A549 (cell line): ENCODE measurements at regions not wholly inside any gene's neighbourhood (a gene's known extent, or its start where the extent isn't known, plus 50 kb on each side); places are given as distances from the start of the nearest gene placed in this dataset.
"Not testable (repeated sequence)": the region's sequence is repeated elsewhere in the genome, so short reads cannot be mapped to it uniquely, and the experiment has no call there.

Experiments
- CBX8 ChIP-seq: fragments of 200-600 bp; sonication (generic); IDR thresholded peaks from 2 replicates; pipeline ENCODE4 v1.6.1; 2016
- CEBPB ChIP-seq, 2 experiments: fragments of >200 bp in 1 of 2; sonication (Bioruptor Twin) in 1 of 2; formaldehyde crosslinking in 1 of 2; IDR thresholded peaks; 2 replicates each; pipeline ENCODE4 v1.6.1; 2012 to 2016
- EHMT2 ChIP-seq: fragments of 200-600 bp; sonication (generic); IDR thresholded peaks from 2 replicates; pipeline ENCODE4 v1.6.1; 2016; ENCODE audit warnings: antibody characterized with exemption, low read depth, mild to moderate bottlenecking, moderate library complexity
- EP300 ChIP-seq, 2 experiments: fragments of >200 bp; sonication (Bioruptor Twin); formaldehyde crosslinking; IDR thresholded peaks; 2 replicates in 1 of 2; 3 replicates in 1 of 2; pipeline ENCODE4 v1.6.1; 2016 to 2017
- JUN ChIP-seq, 2 experiments: fragments of >200 bp; sonication (Bioruptor Twin); formaldehyde crosslinking; IDR thresholded peaks; 2 replicates in 1 of 2; 3 replicates in 1 of 2; pipeline ENCODE4 v1.6.1; 2016 to 2017
- MAX ChIP-seq: IDR thresholded peaks from 2 replicates; pipeline ENCODE4 v1.6.1; 2012
- MAZ ChIP-seq: fragments of 150-350 bp; IDR thresholded peaks from 2 replicates; pipeline ENCODE4 v1.6.1; 2014; ENCODE audit warnings: antibody characterized with exemption, low read depth, low read length, borderline replicate concordance
- NFE2L2 ChIP-seq: fragments of 150-350 bp; conservative IDR thresholded peaks from 2 replicates; pipeline ENCODE4 v1.6.1; 2014; ENCODE audit warnings: low read length
- POLR2A ChIP-seq: IDR thresholded peaks from 2 replicates; pipeline ENCODE4 v1.6.1; 2012; ENCODE audit warnings: mild to moderate bottlenecking, low read length
- RFX5 ChIP-seq: fragments of 450-650 bp; IDR thresholded peaks from 2 replicates; pipeline ENCODE4 v1.7.1; 2014; ENCODE audit warnings: antibody characterized with exemption, mild to moderate bottlenecking, moderate library complexity
- TF ChIP-seq, protein P1 (sequence below): fragments of >200 bp; sonication (Bioruptor Twin); formaldehyde crosslinking; IDR thresholded peaks from 3 replicates; pipeline ENCODE4 v1.5.1; 2016

GRCh38 chr2:57707794-57708193 is 338.8 kb upstream of the VRK2 start:
- not testable (repeated sequence) for TF ChIP-seq NFE2L2; EP300 (IDR thresholded peaks at IDR 0.05); CBX8; RFX5; MAX; POLR2A; EHMT2; MAZ; CEBPB (IDR thresholded peaks at IDR 0.05); JUN (IDR thresholded peaks at IDR 0.05)
- TF ChIP-seq, protein P1, sequence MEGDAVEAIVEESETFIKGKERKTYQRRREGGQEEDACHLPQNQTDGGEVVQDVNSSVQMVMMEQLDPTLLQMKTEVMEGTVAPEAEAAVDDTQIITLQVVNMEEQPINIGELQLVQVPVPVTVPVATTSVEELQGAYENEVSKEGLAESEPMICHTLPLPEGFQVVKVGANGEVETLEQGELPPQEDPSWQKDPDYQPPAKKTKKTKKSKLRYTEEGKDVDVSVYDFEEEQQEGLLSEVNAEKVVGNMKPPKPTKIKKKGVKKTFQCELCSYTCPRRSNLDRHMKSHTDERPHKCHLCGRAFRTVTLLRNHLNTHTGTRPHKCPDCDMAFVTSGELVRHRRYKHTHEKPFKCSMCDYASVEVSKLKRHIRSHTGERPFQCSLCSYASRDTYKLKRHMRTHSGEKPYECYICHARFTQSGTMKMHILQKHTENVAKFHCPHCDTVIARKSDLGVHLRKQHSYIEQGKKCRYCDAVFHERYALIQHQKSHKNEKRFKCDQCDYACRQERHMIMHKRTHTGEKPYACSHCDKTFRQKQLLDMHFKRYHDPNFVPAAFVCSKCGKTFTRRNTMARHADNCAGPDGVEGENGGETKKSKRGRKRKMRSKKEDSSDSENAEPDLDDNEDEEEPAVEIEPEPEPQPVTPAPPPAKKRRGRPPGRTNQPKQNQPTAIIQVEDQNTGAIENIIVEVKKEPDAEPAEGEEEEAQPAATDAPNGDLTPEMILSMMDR: not testable (repeated sequence)
